GM13977 (cell line): ENCODE measurements at regions not wholly inside any gene's neighbourhood (a gene's known extent, or its start where the extent isn't known, plus 50 kb on each side); places are given as distances from the start of the nearest gene placed in this dataset.

Source experiments
- DNase-seq: peaks from one replicate; pipeline ENCODE4 v3.0.0; 2012; ENCODE audit warnings: low spot score
- CTCF ChIP-seq: IDR thresholded peaks from 2 replicates; pipeline ENCODE4 v1.5.1; 2012; ENCODE audit warnings: mild to moderate bottlenecking, control low read depth; ENCODE audit not compliant: insufficient read depth; ENCODE audit errors: extremely low read depth, missing control alignments
- in situ Hi-C: fragments of 300-500 bp; cut with MboI; formaldehyde crosslinking; loops from one replicate; pipeline ENCODE4 v1.12.0; 2022; ENCODE audit warnings: low sequenced_read_pairs, low pct_unique_long_range_greater_than_20kb, mixed read lengths, inconsistent platforms; ENCODE audit not compliant: unreplicated experiment

DNA sequence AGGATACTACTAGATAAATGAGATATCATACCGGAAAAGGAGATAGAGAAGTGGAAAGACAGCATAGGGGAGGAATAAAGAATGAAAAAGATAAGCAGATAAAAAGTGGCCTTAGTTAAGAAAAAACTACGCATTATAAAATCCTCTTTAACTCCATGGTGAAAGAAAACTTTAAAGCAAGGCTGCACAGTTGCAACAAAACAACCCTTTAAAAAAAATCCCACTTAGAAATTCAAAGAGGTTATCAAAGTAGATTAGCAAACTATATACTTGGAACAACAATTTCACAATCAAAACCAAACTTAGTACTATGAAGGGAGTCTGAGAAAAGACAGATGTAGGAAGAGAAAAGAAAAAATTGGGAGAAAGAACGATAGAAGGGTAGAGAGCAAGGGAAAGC, 133.4 kb upstream of the OSR1 start:
- no peak for DNase-seq
- TF ChIP-seq CTCF: no peak
- in situ Hi-C loops: no loop called here

DNA sequence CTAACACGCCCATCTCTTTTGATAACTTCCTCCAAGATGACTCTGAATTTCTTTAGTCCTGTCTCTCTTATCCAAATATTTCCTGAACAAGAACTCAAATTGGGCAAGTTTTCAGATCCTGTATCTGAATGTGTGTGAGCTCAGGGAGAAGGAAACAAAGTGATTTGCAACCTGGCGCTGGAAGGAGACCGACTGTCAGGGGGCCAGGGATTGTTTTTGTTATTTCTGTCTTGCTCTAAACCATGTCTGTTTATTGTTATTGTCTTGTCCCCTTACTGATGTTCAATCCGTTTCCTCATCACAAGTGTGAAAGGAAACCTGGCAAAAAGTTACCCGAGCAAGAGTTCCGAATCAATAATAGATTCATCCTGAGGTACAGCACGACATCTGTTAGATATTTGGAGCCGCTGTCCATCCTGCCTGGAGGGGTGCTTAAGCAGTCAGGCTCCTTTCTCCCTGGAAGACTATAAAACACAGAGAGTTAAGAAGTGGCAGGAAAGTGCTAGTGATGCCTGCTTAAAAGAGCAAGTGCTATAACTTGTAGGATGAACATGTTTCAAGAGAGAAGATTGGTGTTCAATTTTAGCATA, 132.5 kb upstream of the OSR1 start:
- DNase-seq: no peak
- no peak for TF ChIP-seq CTCF
- in situ Hi-C loops: no loop called here

DNA sequence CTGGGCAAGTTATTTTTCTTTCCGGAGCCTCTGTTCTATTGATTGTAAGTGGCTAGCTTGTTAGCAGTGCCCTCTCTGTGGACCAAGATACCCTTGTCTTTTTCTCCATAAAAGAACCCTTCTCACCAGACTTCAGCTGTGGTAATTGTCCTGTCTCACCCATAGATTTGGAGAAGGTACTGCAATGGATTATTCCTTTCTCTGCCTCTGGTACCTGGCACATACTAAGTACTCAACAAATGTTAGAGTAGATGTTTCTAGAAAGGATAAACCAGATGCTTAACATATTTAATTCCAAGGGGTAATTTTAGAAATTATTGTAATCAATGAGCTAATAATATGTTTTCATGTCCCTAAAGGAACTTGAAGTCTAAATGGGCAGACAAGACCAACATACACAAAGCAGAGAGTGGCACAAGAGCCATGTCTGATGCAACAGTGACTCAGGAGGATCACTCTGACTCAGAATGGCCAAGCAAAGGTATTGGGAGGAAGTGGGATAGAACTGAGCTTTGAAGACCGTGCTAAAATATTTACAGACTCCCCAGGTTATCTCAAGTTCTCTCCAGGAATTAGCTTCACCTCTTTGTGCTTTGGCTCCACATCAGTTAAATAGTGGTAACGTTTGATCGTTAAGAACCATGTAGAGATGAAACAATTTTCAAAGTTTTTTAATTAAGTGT, 129.7 kb upstream of the OSR1 start:
- no peak for TF ChIP-seq CTCF
- in situ Hi-C loops: no loop called here
- no peak for DNase-seq

- DNase-seq: no peak
- TF ChIP-seq CTCF: no peak
- in situ Hi-C loops: no loop called here
Observed at GRCh38 chr2:19484736-19485135, 126.3 kb upstream of the OSR1 start.

DNA sequence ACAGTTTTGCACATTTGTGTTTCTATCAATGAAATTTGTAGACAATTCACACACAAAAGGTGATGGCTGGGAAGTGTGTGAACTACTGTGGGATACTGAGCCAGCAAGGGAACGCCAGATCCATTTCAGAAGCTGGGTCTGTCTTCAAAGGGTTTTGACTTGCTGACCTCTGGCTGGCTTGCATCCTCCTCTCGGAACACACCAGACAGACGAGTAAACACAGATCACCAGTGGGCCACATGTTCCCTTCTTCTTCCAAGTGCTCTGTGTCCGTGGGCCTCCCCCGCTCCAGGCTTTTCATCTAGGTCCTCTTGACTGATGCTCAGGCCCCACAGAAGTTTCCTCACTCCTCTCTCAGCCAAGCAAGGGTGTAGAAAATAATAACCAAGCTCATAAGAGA, 122.2 kb upstream of the OSR1 start:
- in situ Hi-C loops: no loop called here
- DNase-seq: no peak
- no peak for TF ChIP-seq CTCF

GRCh38 chr2:19479666-19480065, 121.2 kb upstream of the OSR1 start:
- in situ Hi-C loops: no loop called here
- no peak for DNase-seq
- no peak for TF ChIP-seq CTCF
